Fibroblast of pulmonary artery (primary cell): ENCODE measurements at regions not wholly inside any gene's neighbourhood (a gene's known extent, or its start where the extent isn't known, plus 50 kb on each side); places are given as distances from the start of the nearest gene placed in this dataset.
"Not testable (repeated sequence)": the region's sequence is repeated elsewhere in the genome, so short reads cannot be mapped to it uniquely, and the experiment has no call there.

ENCODE experiments used
- DNase-seq: peaks from one replicate; pipeline ENCODE4 v3.0.0-alpha.2; 2010; ENCODE audit warnings: low read depth
- H3K4me3 ChIP-seq: replicated peaks from 2 replicates; pipeline ENCODE4 v1.5.1; 2011; ENCODE audit warnings: low read depth, mild to moderate bottlenecking, control low read depth, low read length, moderate library complexity
- CTCF ChIP-seq: IDR thresholded peaks from 2 replicates; pipeline ENCODE4 v1.5.1; 2011; ENCODE audit warnings: mild to moderate bottlenecking, control low read depth, low read length, inconsistent platforms; ENCODE audit errors: missing control alignments

- H3K4me3 ChIP-seq, result no peak overlapping the region
- TF ChIP-seq CTCF, result no peak
- no peak for DNase-seq
These were observed 300.5 kb downstream of the RAP2B start for GRCh38 chr3:153462545-153462944.

- no peak for DNase-seq
- no peak for TF ChIP-seq CTCF
- H3K4me3 ChIP-seq, result no peak overlapping the region
These were observed 301.9 kb downstream of the RAP2B start for GRCh38 chr3:153463895-153464294.

DNA sequence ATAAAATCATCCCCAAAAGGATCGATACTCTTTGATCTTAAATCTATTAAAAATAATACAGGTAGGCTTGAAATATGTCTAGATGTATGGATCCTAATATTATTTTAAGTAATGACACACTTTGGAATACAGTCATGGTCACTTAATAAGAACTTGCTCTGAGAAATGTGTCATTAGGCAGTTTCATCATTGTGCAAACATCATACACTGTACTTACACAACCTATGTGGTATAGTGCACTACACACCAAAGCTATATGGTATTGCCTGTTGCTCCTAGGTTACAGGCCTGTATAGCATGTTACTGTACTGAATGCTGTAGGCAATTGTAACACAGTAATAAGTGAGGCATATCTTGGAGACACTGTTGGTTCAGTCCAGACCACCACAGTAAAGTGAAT is 307.1 kb downstream of the RAP2B start:
- no peak for DNase-seq
- no peak for TF ChIP-seq CTCF
- no peak overlapping the region for H3K4me3 ChIP-seq

GRCh38 chr3:153484842-153485241 is 322.8 kb downstream of the RAP2B start:
- TF ChIP-seq CTCF, result no peak
- no peak for DNase-seq
- H3K4me3 ChIP-seq, result no peak overlapping the region

- DNase-seq, result no peak
- no peak for TF ChIP-seq CTCF
- no peak overlapping the region for H3K4me3 ChIP-seq
These were observed 333.4 kb downstream of the RAP2B start for GRCh38 chr3:153495422-153495821.

- no peak for TF ChIP-seq CTCF
- no peak overlapping the region for H3K4me3 ChIP-seq
- no peak for DNase-seq
These were observed 340.7 kb downstream of the RAP2B start for GRCh38 chr3:153502682-153503081.

- TF ChIP-seq CTCF, result no peak
- no peak for DNase-seq
- H3K4me3 ChIP-seq, result no peak overlapping the region
These were observed 341.8 kb downstream of the RAP2B start for GRCh38 chr3:153503873-153504272.

GRCh38 chr3:153506205-153506604 is 344.2 kb downstream of the RAP2B start:
- not testable (repeated sequence) for H3K4me3 ChIP-seq

GRCh38 chr3:153506686-153507085 is 344.7 kb downstream of the RAP2B start:
- DNase-seq, H3K4me3 ChIP-seq: not testable (repeated sequence)

More at GRCh38 chr3:153506205-153506604, 344.2 kb downstream of the RAP2B start:
- not testable (repeated sequence) for DNase-seq
